MCF 10A (cell line): ENCODE measurements at regions not wholly inside any gene's neighbourhood (a gene's known extent, or its start where the extent isn't known, plus 50 kb on each side); places are given as distances from the start of the nearest gene placed in this dataset.

Source experiments
- BruUV-seq: library from RNA; stranded (reverse); fragments of 400-500 nt; replicated peaks from 2 replicates; lab custom pipeline; 2021; lab: Mats Ljungman, UMichigan
- CTCF ChIA-PET: fragments of 300-600 bp; sonication (Branson Sonifier 250); formaldehyde crosslinking; extraction: SDS; loops from one replicate; lab custom pipeline; 2021; ENCODE audit warnings: antibody characterized with exemption, inconsistent platforms; lab: Yijun Ruan, JAX
- POLR2A ChIA-PET: fragments of 300-600, 350-650 bp; sonication (Branson Sonifier 250); formaldehyde crosslinking; extraction: SDS; loops from one replicate; lab custom pipeline; 2020; ENCODE audit warnings: antibody characterized with exemption, inconsistent platforms; lab: Yijun Ruan, JAX
- DNase-seq: peaks from one replicate; pipeline ENCODE4 v3.0.0-alpha.2; 2018; ENCODE audit not compliant: unreplicated experiment
- H3K27ac Mint-ChIP-seq: one replicate; pipeline ENCODE4 v1.8.0; 2022; ENCODE audit warnings: mild to moderate bottlenecking, low read depth, mixed read lengths; ENCODE audit not compliant: unreplicated experiment
- H3K27me3 Mint-ChIP-seq: one replicate; pipeline ENCODE4 v1.8.0; 2022; ENCODE audit warnings: mixed read lengths; ENCODE audit not compliant: insufficient read depth, unreplicated experiment
- H3K36me3 Mint-ChIP-seq: one replicate; pipeline ENCODE4 v1.8.0; 2022; ENCODE audit warnings: mild to moderate bottlenecking, moderate library complexity, mixed read lengths; ENCODE audit not compliant: insufficient read depth, unreplicated experiment
- H3K4me1 Mint-ChIP-seq: one replicate; pipeline ENCODE4 v1.8.0; 2022; ENCODE audit warnings: mixed read lengths; ENCODE audit not compliant: insufficient read depth, unreplicated experiment
- H3K4me3 Mint-ChIP-seq: one replicate; pipeline ENCODE4 v1.8.0; 2022; ENCODE audit warnings: mild to moderate bottlenecking, moderate library complexity, mixed read lengths; ENCODE audit not compliant: unreplicated experiment
- H3K9me3 Mint-ChIP-seq: one replicate; pipeline ENCODE4 v1.8.0; 2022; ENCODE audit warnings: mixed read lengths; ENCODE audit not compliant: unreplicated experiment
- intact Hi-C: fragments of 100-400 bp; cut with micrococcal nuclease; formaldehyde crosslinking; loops from 2 replicates; pipeline ENCODE4 v1.14.1; 2022
- TF ChIP-seq, protein P1 (sequence below): fragments of 200-600 bp; IDR thresholded peaks from one replicate; pipeline ENCODE4 v1.8.0; 2022; ENCODE audit warnings: antibody characterized with exemption, mild to moderate bottlenecking; ENCODE audit not compliant: unreplicated experiment

DNA sequence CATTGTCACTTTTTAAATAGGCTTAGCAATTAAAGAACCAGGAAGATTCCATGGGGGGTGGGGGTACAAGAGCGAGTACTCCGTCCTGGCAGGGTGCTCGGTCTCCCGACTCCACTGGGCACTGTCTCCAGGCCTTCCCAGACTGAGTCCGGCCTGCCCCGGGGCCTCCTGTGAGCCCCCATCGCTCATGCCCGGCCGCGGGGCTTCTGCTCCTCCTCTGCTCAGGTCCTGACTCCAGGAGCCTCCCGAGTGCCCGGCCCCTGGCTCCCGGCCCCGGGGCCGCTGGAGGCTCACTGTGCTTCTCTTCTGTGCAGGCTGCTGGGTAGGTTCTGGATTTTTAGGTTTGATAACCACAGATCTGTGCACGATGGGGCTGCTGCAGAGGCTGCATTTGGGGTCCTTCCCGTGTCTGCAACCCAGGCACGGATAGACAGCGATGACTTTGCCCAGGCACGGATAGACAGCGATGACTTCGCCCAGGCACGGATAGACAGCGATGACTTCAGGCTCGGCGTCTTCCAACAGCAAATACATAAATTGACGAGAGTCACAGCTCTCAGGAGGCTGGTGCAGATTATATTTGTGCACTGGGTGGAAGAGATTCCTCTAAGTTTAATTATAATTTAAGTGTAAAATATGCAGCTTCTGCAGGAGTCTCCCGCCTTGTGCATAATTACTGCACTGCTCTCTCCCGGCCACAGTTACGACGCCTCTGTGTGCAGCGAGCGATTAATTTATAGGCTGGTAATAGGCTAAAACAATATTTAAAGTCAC, 74.8 kb upstream of the RXRA start:
- DNase-seq = no peak
- CTCF ChIA-PET = no interaction called here
- H3K9me3 Mint-ChIP-seq = peaks cover 8% of the 10 kb centered on the region
- POLR2A ChIA-PET = no interaction called here
- no peak overlapping the region for H3K27ac Mint-ChIP-seq
- TF ChIP-seq, protein P1, sequence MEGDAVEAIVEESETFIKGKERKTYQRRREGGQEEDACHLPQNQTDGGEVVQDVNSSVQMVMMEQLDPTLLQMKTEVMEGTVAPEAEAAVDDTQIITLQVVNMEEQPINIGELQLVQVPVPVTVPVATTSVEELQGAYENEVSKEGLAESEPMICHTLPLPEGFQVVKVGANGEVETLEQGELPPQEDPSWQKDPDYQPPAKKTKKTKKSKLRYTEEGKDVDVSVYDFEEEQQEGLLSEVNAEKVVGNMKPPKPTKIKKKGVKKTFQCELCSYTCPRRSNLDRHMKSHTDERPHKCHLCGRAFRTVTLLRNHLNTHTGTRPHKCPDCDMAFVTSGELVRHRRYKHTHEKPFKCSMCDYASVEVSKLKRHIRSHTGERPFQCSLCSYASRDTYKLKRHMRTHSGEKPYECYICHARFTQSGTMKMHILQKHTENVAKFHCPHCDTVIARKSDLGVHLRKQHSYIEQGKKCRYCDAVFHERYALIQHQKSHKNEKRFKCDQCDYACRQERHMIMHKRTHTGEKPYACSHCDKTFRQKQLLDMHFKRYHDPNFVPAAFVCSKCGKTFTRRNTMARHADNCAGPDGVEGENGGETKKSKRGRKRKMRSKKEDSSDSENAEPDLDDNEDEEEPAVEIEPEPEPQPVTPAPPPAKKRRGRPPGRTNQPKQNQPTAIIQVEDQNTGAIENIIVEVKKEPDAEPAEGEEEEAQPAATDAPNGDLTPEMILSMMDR = no peak
- intact Hi-C loops = no loop called here
- H3K4me3 Mint-ChIP-seq = no peak overlapping the region
- no peaks in the 10 kb centered on the region for H3K36me3 Mint-ChIP-seq
- BruUV-seq = no TSS peak
- H3K27me3 Mint-ChIP-seq = peaks cover 29% of the 10 kb centered on the region
- peaks cover 9% of the 10 kb centered on the region for H3K4me1 Mint-ChIP-seq

GRCh38 chr9:134252084-134252830, 74.0 kb upstream of the RXRA start:
- Mint-ChIP-seq H3K4me1 (peaks cover 9% of the 10 kb centered on the region), H3K27me3 (peaks cover 35% of the 10 kb centered on the region), H3K9me3 (peaks cover 8% of the 10 kb centered on the region), H3K36me3 (no peaks in the 10 kb centered on the region), H3K27ac (no peak overlapping the region), H3K4me3 (no peak overlapping the region)
- TF ChIP-seq, protein P1 = no peak
- no peak for DNase-seq
- ChIA-PET POLR2A (no interaction called here), CTCF (no interaction called here)
- no TSS peak for BruUV-seq
- intact Hi-C loops = no loop called here

- Mint-ChIP-seq H3K27ac (no peak overlapping the region), H3K9me3 (no peaks in the 10 kb centered on the region), H3K27me3 (peaks cover 40% of the 10 kb centered on the region), H3K36me3 (no peaks in the 10 kb centered on the region), H3K4me1 (peaks cover 9% of the 10 kb centered on the region), H3K4me3 (no peak overlapping the region)
- ChIA-PET POLR2A (no interaction called here), CTCF (interaction anchor here (0.7 kb wide), 1 partner anchor 1314 kb away, joined by 3 read pairs; no protein-coding TSS in a partner anchor)
- no TSS peak for BruUV-seq
- TF ChIP-seq, protein P1 = no peak
- peak; percentile 13 for DNase-seq
- intact Hi-C loops = no loop called here
These were observed 72.5 kb upstream of the RXRA start for GRCh38 chr9:134253606-134254205.

GRCh38 chr9:134258332-134258731, 67.9 kb upstream of the RXRA start:
- DNase-seq = no peak
- peaks cover 9% of the 10 kb centered on the region for H3K4me1 Mint-ChIP-seq
- H3K27me3 Mint-ChIP-seq = peaks cover 46% of the 10 kb centered on the region
- TF ChIP-seq, protein P1 = no peak
- H3K36me3 Mint-ChIP-seq = no peaks in the 10 kb centered on the region
- intact Hi-C loops = no loop called here
- H3K27ac Mint-ChIP-seq = no peak overlapping the region
- no TSS peak for BruUV-seq
- no peak overlapping the region for H3K4me3 Mint-ChIP-seq
- POLR2A ChIA-PET = no interaction called here
- no peaks in the 10 kb centered on the region for H3K9me3 Mint-ChIP-seq
- CTCF ChIA-PET = interaction anchor here (0.7 to 1.1 kb wide), 2 partner anchors 10 to 88 kb away, joined by 3 to 4 read pairs; no protein-coding TSS in a partner anchor
